WTC11 (cell line): ENCODE measurements at regions not wholly inside any gene's neighbourhood (a gene's known extent, or its start where the extent isn't known, plus 50 kb on each side); places are given as distances from the start of the nearest gene placed in this dataset.

Experiments
- ATAC-seq: fragments of 200-7000 bp; cut with Tn5 transposase; 2 replicates; pipeline ENCODE4 v1.10.0; 2021; ENCODE audit warnings: mild to moderate bottlenecking, moderate library complexity
- CTCF ChIA-PET: fragments of 300-600 bp; sonication (Branson Sonifier 250); formaldehyde crosslinking; loops from one replicate; lab custom pipeline; 2021; ENCODE audit warnings: antibody characterized with exemption; lab: Charles Lee
- POLR2A ChIA-PET: fragments of 350-600 bp; sonication (Branson Sonifier 250); formaldehyde crosslinking; loops from one replicate; lab custom pipeline; 2021; ENCODE audit warnings: antibody characterized with exemption; lab: Charles Lee
- DNase-seq: peaks from one replicate; pipeline ENCODE4 v3.0.0; 2021; ENCODE audit warnings: low spot score
- H3K27ac Mint-ChIP-seq: 2 replicates; pipeline ENCODE4 v1.8.0; 2021; ENCODE audit warnings: mixed read lengths
- H3K27me3 Mint-ChIP-seq: 2 replicates; pipeline ENCODE4 v1.8.0; 2021; ENCODE audit warnings: low read depth, mild to moderate bottlenecking, moderate library complexity, mixed read lengths
- H3K36me3 Mint-ChIP-seq: 2 replicates; pipeline ENCODE4 v1.8.0; 2021; ENCODE audit warnings: mixed read lengths
- H3K4me1 Mint-ChIP-seq: 2 replicates; pipeline ENCODE4 v1.8.0; 2022; ENCODE audit warnings: mixed read lengths
- H3K4me3 Mint-ChIP-seq: 2 replicates; pipeline ENCODE4 v1.8.0; 2021; ENCODE audit warnings: mild to moderate bottlenecking, moderate library complexity, mixed read lengths
- H3K9me3 Mint-ChIP-seq: 2 replicates; pipeline ENCODE4 v1.8.0; 2021; ENCODE audit warnings: mixed read lengths
- ATF1 ChIP-seq: sonication (generic); formaldehyde crosslinking; IDR thresholded peaks from 2 replicates; pipeline ENCODE4 v1.8.1; 2023; ENCODE audit warnings: mild to moderate bottlenecking, moderate library complexity, missing genetic modification reagents
- ATF3 ChIP-seq: sonication (generic); formaldehyde crosslinking; conservative IDR thresholded peaks from 2 replicates; pipeline ENCODE4 v1.8.1; 2022; ENCODE audit warnings: mild to moderate bottlenecking, missing genetic modification reagents
- CDX4 ChIP-seq: fragments of 250-450 bp; sonication (Bioruptor Pico); IDR thresholded peaks from 2 replicates; pipeline ENCODE4 v1.9.0; 2021; ENCODE audit warnings: moderate library complexity, mild to moderate bottlenecking, inconsistent platforms, borderline replicate concordance
- CREM ChIP-seq: sonication (generic); formaldehyde crosslinking; IDR thresholded peaks from 2 replicates; pipeline ENCODE4 v1.8.1; 2022; ENCODE audit warnings: mild to moderate bottlenecking, missing genetic modification reagents, moderate library complexity
- E2F4 ChIP-seq: sonication (generic); formaldehyde crosslinking; IDR thresholded peaks from 2 replicates; pipeline ENCODE4 v1.8.1; 2022; ENCODE audit warnings: low read depth, mild to moderate bottlenecking, moderate library complexity, missing genetic modification reagents, borderline replicate concordance
- ERG ChIP-seq: fragments of 250-450 bp; sonication (Bioruptor Pico); IDR thresholded peaks from 2 replicates; pipeline ENCODE4 v1.8.0; 2021; ENCODE audit warnings: mild to moderate bottlenecking
- ESRRA ChIP-seq: sonication (generic); formaldehyde crosslinking; IDR thresholded peaks from 2 replicates; pipeline ENCODE4 v1.8.1; 2022; ENCODE audit warnings: mild to moderate bottlenecking, missing genetic modification reagents, borderline replicate concordance
- FOXJ3 ChIP-seq: sonication (generic); formaldehyde crosslinking; IDR thresholded peaks from 2 replicates; pipeline ENCODE4 v1.9.0; 2021; ENCODE audit warnings: missing genetic modification reagents, mild to moderate bottlenecking, borderline replicate concordance
- FOXP1 ChIP-seq: sonication (generic); formaldehyde crosslinking; IDR thresholded peaks from 2 replicates; pipeline ENCODE4 v1.8.0; 2022; ENCODE audit warnings: missing genetic modification reagents, mild to moderate bottlenecking, moderate library complexity, borderline replicate concordance
- GTF2I ChIP-seq: fragments of 250-450 bp; sonication (Bioruptor Pico); conservative IDR thresholded peaks from 2 replicates; pipeline ENCODE4 v1.4.0; 2021; ENCODE audit warnings: mild to moderate bottlenecking
- HMGA2 ChIP-seq: fragments of 250-450 bp; sonication (Bioruptor Pico); IDR thresholded peaks from 2 replicates; pipeline ENCODE4 v1.4.0; 2021; ENCODE audit warnings: mild to moderate bottlenecking, moderate library complexity
- JAZF1 ChIP-seq: fragments of 250-450 bp; sonication (Bioruptor Pico); IDR thresholded peaks from 2 replicates; pipeline ENCODE4 v1.9.0; 2021; ENCODE audit warnings: moderate library complexity, mild to moderate bottlenecking, inconsistent platforms
- MLX ChIP-seq: sonication (generic); formaldehyde crosslinking; IDR thresholded peaks from 2 replicates; pipeline ENCODE4 v1.8.1; 2023; ENCODE audit warnings: mild to moderate bottlenecking, missing genetic modification reagents, moderate library complexity
- NFE2L1 ChIP-seq: sonication (generic); formaldehyde crosslinking; IDR thresholded peaks from 2 replicates; pipeline ENCODE4 v1.8.1; 2023; ENCODE audit warnings: missing genetic modification reagents
- STAT6 ChIP-seq: sonication (generic); formaldehyde crosslinking; conservative IDR thresholded peaks from 2 replicates; pipeline ENCODE4 v1.8.1; 2023; ENCODE audit warnings: mild to moderate bottlenecking, low read depth, missing genetic modification reagents, moderate library complexity
- TEAD1 ChIP-seq: sonication (generic); formaldehyde crosslinking; IDR thresholded peaks from 2 replicates; pipeline ENCODE4 v1.8.0; 2022; ENCODE audit warnings: mild to moderate bottlenecking, missing genetic modification reagents
- ZMAT4 ChIP-seq: fragments of 250-450 bp; sonication (Bioruptor Pico); IDR thresholded peaks from 2 replicates; pipeline ENCODE4 v1.9.0; 2021; ENCODE audit warnings: mild to moderate bottlenecking

- H3K4me3 Mint-ChIP-seq, result no peak overlapping the region
- CTCF ChIA-PET, result interaction anchor here (0.6 to 2.4 kb wide), 3 partner anchors 37 to 328 kb away, joined by 3 to 7 read pairs (median 3); no protein-coding TSS in a partner anchor
- ATAC-seq, result no peak
Observed at GRCh38 chr12:116651089-116651488, 86.8 kb downstream of the SPRING1 start.

GRCh38 chr12:116650585-116651087 is 87.2 kb downstream of the SPRING1 start:
- no peak for DNase-seq
- Mint-ChIP-seq H3K4me1 (peaks cover 38% of the 10 kb centered on the region), H3K27me3 (peaks cover 5% of the 10 kb centered on the region), H3K36me3 (no peaks in the 10 kb centered on the region), H3K4me3 (no peak overlapping the region), H3K9me3 (peaks cover 18% of the 10 kb centered on the region), H3K27ac (no peak overlapping the region)
- ChIA-PET CTCF (interaction anchor here (0.6 to 2.4 kb wide), 3 partner anchors 37 to 328 kb away, joined by 3 to 7 read pairs (median 3); no protein-coding TSS in a partner anchor), POLR2A (no interaction called here)
- ATAC-seq, result no peak
- TF ChIP-seq JAZF1, result no peak
- no peak for TF ChIP-seq NFE2L1 (CRISPR knock-in tag)
- TF ChIP-seq E2F4 (CRISPR knock-in tag), result no peak
- TF ChIP-seq TEAD1 (CRISPR knock-in tag), result no peak

More at GRCh38 chr12:116651089-116651488, 86.8 kb downstream of the SPRING1 start:
- DNase-seq, result no peak
- POLR2A ChIA-PET, result no interaction called here
- TF ChIP-seq ZMAT4 (CRISPR knock-in tag) (no peak), ERG (CRISPR knock-in tag) (no peak), CREM (no peak), ATF3 (CRISPR knock-in tag) (no peak), STAT6 (CRISPR knock-in tag) (no peak)
- TF ChIP-seq, all 79 proteins: peak for 0
- peaks cover 34% of the 10 kb centered on the region for H3K4me1 Mint-ChIP-seq
- H3K36me3 Mint-ChIP-seq, result no peaks in the 10 kb centered on the region
- peaks cover 18% of the 10 kb centered on the region for H3K9me3 Mint-ChIP-seq
- no peak overlapping the region for H3K27ac Mint-ChIP-seq
- peaks cover 5% of the 10 kb centered on the region for H3K27me3 Mint-ChIP-seq

GRCh38 chr12:116650062-116650461 is 87.8 kb downstream of the SPRING1 start:
- H3K36me3 Mint-ChIP-seq, result no peaks in the 10 kb centered on the region
- DNase-seq (no peak), ATAC-seq (no peak)
- H3K27me3 Mint-ChIP-seq, result peaks cover 5% of the 10 kb centered on the region
- peaks cover 18% of the 10 kb centered on the region for H3K9me3 Mint-ChIP-seq
- peaks cover 34% of the 10 kb centered on the region for H3K4me1 Mint-ChIP-seq
- ChIA-PET CTCF (interaction anchor here (1.2 to 2.4 kb wide), 2 partner anchors 38 to 48 kb away, joined by 3 to 7 read pairs; no protein-coding TSS in a partner anchor), POLR2A (no interaction called here)
- TF ChIP-seq CDX4 (CRISPR knock-in tag) (no peak), ESRRA (CRISPR knock-in tag) (no peak), FOXP1 (CRISPR knock-in tag) (no peak), ATF1 (CRISPR knock-in tag) (no peak), FOXJ3 (CRISPR knock-in tag) (no peak), MLX (CRISPR knock-in tag) (no peak), GTF2I (CRISPR knock-in tag) (no peak), HMGA2 (CRISPR knock-in tag) (no peak)
- H3K4me3 Mint-ChIP-seq, result no peak overlapping the region
- no peak overlapping the region for H3K27ac Mint-ChIP-seq
